Adrenal gland (tissue), 9 donors: ENCODE measurements at regions not wholly inside any gene's neighbourhood (a gene's known extent, or its start where the extent isn't known, plus 50 kb on each side); places are given as distances from the start of the nearest gene placed in this dataset.

ENCODE experiments used
- DNase-seq, 7 donors: peaks; one replicate each; pipeline ENCODE4 v3.0.0-alpha.2; 2019 to 2020
- H3K27ac ChIP-seq, 5 donors: fragments of 200-600 bp; sonication (generic) in 4 of 5; 1 replicate in 3 of 5; 2 replicates in 2 of 5; pipeline versions ENCODE4 v1.5.1 to v1.8.0; 2016 to 2020; ENCODE audit warnings: mild to moderate bottlenecking in 1 of 5
- H3K27me3 ChIP-seq: fragments of 200-600 bp; 2 replicates; pipeline ENCODE4 v1.8.0; 2021
- H3K36me3 ChIP-seq, 2 donors: fragments of 200-600 bp; replicated peaks in 1 of 2; 1 replicate in 1 of 2; 2 replicates in 1 of 2; pipeline versions ENCODE4 v1.5.1 to v1.8.0; 2018 to 2022
- H3K4me1 ChIP-seq, 2 donors: fragments of 200-600 bp; replicated peaks in 1 of 2; 1 replicate in 1 of 2; 2 replicates in 1 of 2; pipeline versions ENCODE4 v1.5.1 to v1.8.0; 2018 to 2021
- H3K4me3 ChIP-seq, 4 donors: fragments of 200-600 bp; sonication (generic) in 3 of 4; one replicate each; pipeline ENCODE4 v1.5.1; 2016 to 2018
- H3K9me3 ChIP-seq, 3 donors: fragments of 200-600 bp; sonication (generic) in 1 of 3; replicated peaks in 1 of 3; 1 replicate in 2 of 3; 2 replicates in 1 of 3; pipeline versions ENCODE4 v1.5.1 to v1.8.0; 2016 to 2021
- CTCF ChIP-seq, 6 experiments: fragments of 450-650 bp in 4 of 6; fragments of 200-600 bp in 2 of 6; sonication (generic) in 1 of 6; IDR thresholded peaks; 1 replicate in 5 of 6; 2 replicates in 1 of 6; pipeline versions ENCODE4 v1.5.1 to v1.8.0; 2016 to 2021; ENCODE audit warnings: antibody characterized with exemption in 6 of 6, mild to moderate bottlenecking in 2 of 6, moderate library complexity in 1 of 6
- POLR2A ChIP-seq, 2 donors: fragments of 450-650 bp; IDR thresholded peaks; one replicate each; pipeline ENCODE4 v1.6.1; 2017; ENCODE audit warnings: antibody characterized with exemption in 2 of 2, mild to moderate bottlenecking in 2 of 2, moderate library complexity in 1 of 2
- WGBS, 4 donors: extraction: QIAGEN DNeasy Blood & Tissue Kit in 2 of 4; methylation state at CpG; one replicate each; pipeline versions ENCODE4 v1.1.5 to v1.1.7; 2013 to 2017; 5-methylcytosine and 5-hydroxymethylcytosine counted together
- intact Hi-C, 2 donors: fragments of 100-400 bp; cut with DNase I; formaldehyde crosslinking; loops; one replicate each; pipeline versions ENCODE4 v1.14.1 to v1.15.0; 2022 to 2023
- donor health status: healthy with polysubstance abuse.
- donor health status: Bipolar disorder and iron deficiency.
- donor health status: DM: yes; HTN: yes; CAD: no.
- donor health status: DM: no; HTN: no; CAD: no.
- donor health status: DM: no; HTN: no; CAD: no.

DNA sequence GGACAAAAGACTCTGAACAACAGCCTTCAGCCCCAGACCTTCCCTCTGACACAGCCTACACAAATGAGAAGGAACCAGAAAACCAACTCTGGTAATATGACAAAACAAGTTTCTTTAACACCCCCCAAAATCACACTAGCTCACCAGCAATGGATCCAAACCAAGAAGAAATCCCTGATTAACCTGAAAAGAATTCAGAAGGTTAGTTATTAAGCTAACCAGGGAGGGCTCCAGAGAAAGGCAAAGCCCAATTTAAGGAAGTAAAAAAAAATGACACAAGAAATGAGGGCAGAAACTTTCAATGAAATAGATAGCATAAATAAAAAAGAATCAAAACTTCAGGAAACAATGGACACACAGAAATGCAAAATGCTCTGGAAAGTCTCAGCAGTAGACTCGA lies 224.0 kb downstream of the TRIML1 start:
- Histone ChIP-seq H3K27ac (no peak overlapping the region), H3K36me3 (no peaks in the 10 kb centered on the region), H3K4me3 (no peak overlapping the region), H3K27me3 (no peaks in the 10 kb centered on the region), H3K9me3 (no peaks in the 10 kb centered on the region), H3K4me1 (no peaks in the 10 kb centered on the region)
- WGBS, 4 donors: 69 to 92% (median 81%) methylated on average over 1 of the region's 1 CpG
- TF ChIP-seq POLR2A (IDR thresholded peaks at IDR 0.05): no peak
- DNase-seq: no peak
- intact Hi-C loops: no loop called here

DNA sequence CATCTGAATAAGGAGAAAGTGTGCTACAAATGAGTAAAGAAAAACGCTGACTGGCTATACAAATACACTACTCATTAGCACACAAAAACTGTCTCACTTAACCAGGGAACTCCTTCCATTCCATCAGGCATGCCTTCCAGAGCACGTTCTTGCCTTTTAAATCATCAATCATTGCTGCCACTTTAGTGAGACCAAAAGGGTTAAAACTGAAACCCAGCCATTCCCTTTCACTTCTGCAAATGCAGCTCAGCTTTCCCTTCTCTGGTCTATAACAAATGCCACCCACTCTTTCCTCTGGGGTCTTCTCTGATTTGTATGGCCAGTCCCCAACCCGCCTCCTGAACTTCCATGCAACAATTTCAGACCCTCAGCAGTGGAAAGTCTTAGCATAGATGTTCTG lies 231.5 kb downstream of the TRIML1 start:
- TF ChIP-seq CTCF (IDR thresholded peaks at IDR 0.05): no peak
- no peak for TF ChIP-seq POLR2A (IDR thresholded peaks at IDR 0.05)
- H3K27me3 ChIP-seq: no peaks in the 10 kb centered on the region
- H3K36me3 ChIP-seq: no peaks in the 10 kb centered on the region
- no peak for DNase-seq
- H3K27ac ChIP-seq: no peak overlapping the region
- H3K4me1 ChIP-seq: no peaks in the 10 kb centered on the region
- WGBS, 4 donors: 62 to 79% (median 71%) methylated on average over 3 of the region's 3 CpGs
- intact Hi-C loops: no loop called here
- H3K9me3 ChIP-seq: no peaks in the 10 kb centered on the region
- H3K4me3 ChIP-seq: no peak overlapping the region

GRCh38 chr4:188372058-188372457 lies 232.8 kb downstream of the TRIML1 start:
- Histone ChIP-seq H3K4me1 (no peaks in the 10 kb centered on the region), H3K27me3 (no peaks in the 10 kb centered on the region), H3K27ac (no peak overlapping the region), H3K9me3 (no peaks in the 10 kb centered on the region), H3K4me3 (no peak overlapping the region), H3K36me3 (no peaks in the 10 kb centered on the region)
- no peak for DNase-seq
- intact Hi-C loops: no loop called here
- 67 to 86% (median 83%) methylated on average over 1 of the region's 1 CpG for WGBS, 4 donors
- TF ChIP-seq POLR2A (IDR thresholded peaks at IDR 0.05) (no peak), CTCF (IDR thresholded peaks at IDR 0.05) (no peak)

GRCh38 chr4:188372829-188373228 lies 233.6 kb downstream of the TRIML1 start:
- TF ChIP-seq POLR2A (IDR thresholded peaks at IDR 0.05) (no peak), CTCF (IDR thresholded peaks at IDR 0.05) (peak in 4 of 6 experiments; percentile 14 to 43 (median 28))
- peak in 6 of 7 donors; percentile 7 to 62 (median 23) for DNase-seq
- H3K4me3 ChIP-seq: no peak overlapping the region
- WGBS, 4 donors: 20 to 33% (median 30%) methylated on average over 3 of the region's 3 CpGs
- intact Hi-C loops: no loop called here
- H3K27ac ChIP-seq: no peak overlapping the region
- H3K27me3 ChIP-seq: no peaks in the 10 kb centered on the region
- H3K4me1 ChIP-seq: no peaks in the 10 kb centered on the region
- H3K9me3 ChIP-seq: no peaks in the 10 kb centered on the region
- H3K36me3 ChIP-seq: no peaks in the 10 kb centered on the region

GRCh38 chr4:188374871-188375270 lies 235.6 kb downstream of the TRIML1 start:
- Histone ChIP-seq H3K9me3 (no peaks in the 10 kb centered on the region), H3K4me3 (no peak overlapping the region), H3K36me3 (no peaks in the 10 kb centered on the region), H3K27ac (no peak overlapping the region), H3K27me3 (no peaks in the 10 kb centered on the region), H3K4me1 (no peaks in the 10 kb centered on the region)
- intact Hi-C loops: no loop called here
- TF ChIP-seq POLR2A (IDR thresholded peaks at IDR 0.05) (no peak), CTCF (IDR thresholded peaks at IDR 0.05) (no peak)
- WGBS, 4 donors: 87 to 97% (median 91%) methylated on average over 5 of the region's 5 CpGs
- DNase-seq: no peak
